Endothelial cell of hepatic sinusoid (primary cell): ENCODE measurements at regions not wholly inside any gene's neighbourhood (a gene's known extent, or its start where the extent isn't known, plus 50 kb on each side); places are given as distances from the start of the nearest gene placed in this dataset.
"Not testable (repeated sequence)": the region's sequence is repeated elsewhere in the genome, so short reads cannot be mapped to it uniquely, and the experiment has no call there.

ENCODE experiments used
- in situ Hi-C: cut with HindIII; loops from 2 replicates; pipeline ENCODE4 v1.10.0; 2017; ENCODE audit warnings: low sequenced_read_pairs

GRCh38 chr1:25012966-25013962, 83.2 kb upstream of the RUNX3 start:
- in situ Hi-C loops = no loop called here

- in situ Hi-C loops = no loop called here
Measured at GRCh38 chr1:25011943-25012638, 82.0 kb upstream of the RUNX3 start.

- in situ Hi-C loops = no loop called here
Measured at GRCh38 chr1:25011275-25011674, 81.2 kb upstream of the RUNX3 start.

- in situ Hi-C loops = no loop called here
Measured at GRCh38 chr1:25009671-25010262, 79.7 kb upstream of the RUNX3 start.

GRCh38 chr1:25008192-25008485, 78.1 kb upstream of the RUNX3 start:
- in situ Hi-C loops = no loop called here

GRCh38 chr1:25007390-25008191, 77.5 kb upstream of the RUNX3 start:
- in situ Hi-C loops = not testable (repeated sequence)

GRCh38 chr1:25006770-25007169, 76.7 kb upstream of the RUNX3 start:
- in situ Hi-C loops = no loop called here

- in situ Hi-C loops = no loop called here
Measured at GRCh38 chr1:25004355-25004754, 74.3 kb upstream of the RUNX3 start.

- in situ Hi-C loops = no loop called here
Measured at GRCh38 chr1:25003457-25004190, 73.5 kb upstream of the RUNX3 start.

GRCh38 chr1:25003000-25003399, 72.9 kb upstream of the RUNX3 start:
- in situ Hi-C loops = no loop called here

GRCh38 chr1:25001125-25001915, 71.2 kb upstream of the RUNX3 start:
- in situ Hi-C loops = no loop called here

GRCh38 chr1:24999906-25000305, 69.8 kb upstream of the RUNX3 start:
- in situ Hi-C loops = no loop called here

GRCh38 chr1:24999426-24999825, 69.3 kb upstream of the RUNX3 start:
- in situ Hi-C loops = no loop called here

- in situ Hi-C loops = no loop called here
Measured at GRCh38 chr1:24998563-24999245, 68.6 kb upstream of the RUNX3 start.

- in situ Hi-C loops = no loop called here
Measured at GRCh38 chr1:24996983-24997893, 67.2 kb upstream of the RUNX3 start.

- in situ Hi-C loops = no loop called here
Measured at GRCh38 chr1:24996456-24996855, 66.4 kb upstream of the RUNX3 start.

GRCh38 chr1:24995661-24996060, 65.6 kb upstream of the RUNX3 start:
- in situ Hi-C loops = no loop called here

GRCh38 chr1:24995140-24995539, 65.1 kb upstream of the RUNX3 start:
- in situ Hi-C loops = no loop called here
